NCI-H2196 (cell line): ENCODE measurements at regions not wholly inside any gene's neighbourhood (a gene's known extent, or its start where the extent isn't known, plus 50 kb on each side); places are given as distances from the start of the nearest gene placed in this dataset.

Source experiments
- DNase-seq: peaks from one replicate; lab custom pipeline; 2025; ENCODE audit not compliant: unreplicated experiment; lab: John Stamatoyannopoulos, UW

- DNase-seq: no peak
These were observed 101.6 kb downstream of the MAF start for GRCh38 chr16:79498928-79499327.

- DNase-seq: no peak
These were observed 102.8 kb downstream of the MAF start for GRCh38 chr16:79497606-79498350.

DNA sequence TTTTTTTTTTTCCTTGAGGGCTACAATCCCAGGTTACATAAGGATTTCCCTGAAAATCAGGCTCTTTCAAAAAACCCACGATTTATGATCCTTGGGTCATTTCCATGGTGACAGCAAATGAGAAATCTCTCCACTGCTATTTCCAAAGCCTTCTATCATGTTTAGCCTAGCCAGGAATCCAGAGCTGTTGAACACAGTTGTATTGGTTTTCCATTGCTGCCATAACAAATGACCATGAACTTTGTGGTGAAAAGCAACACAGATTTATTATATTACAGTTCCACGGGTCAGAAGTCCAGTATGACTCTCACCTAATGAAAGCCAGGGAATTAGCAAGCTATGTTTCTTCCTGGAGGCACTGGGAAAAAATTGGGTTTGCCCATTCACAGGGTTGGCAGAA is 106.6 kb downstream of the MAF start:
- DNase-seq: no peak

DNA sequence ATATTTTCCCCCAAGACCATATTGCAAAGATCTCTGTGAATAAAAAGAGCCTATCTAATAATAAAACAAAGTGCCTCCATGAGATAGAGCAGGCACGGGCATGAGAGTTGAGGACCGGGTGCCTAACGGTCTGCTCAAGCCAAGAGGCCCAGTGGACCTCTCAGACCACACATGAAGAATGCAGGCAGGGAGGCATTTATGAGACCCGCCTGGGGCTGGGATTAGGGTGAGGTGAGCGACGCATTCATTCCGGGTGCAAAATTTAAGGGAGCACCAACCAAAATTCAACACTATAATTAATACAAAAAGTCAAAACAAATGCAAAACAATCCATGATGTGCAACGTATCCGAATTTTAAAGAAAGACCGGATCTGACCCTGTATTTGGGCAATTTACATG is 108.5 kb downstream of the MAF start:
- DNase-seq: no peak

GRCh38 chr16:79485020-79485419 is 115.5 kb downstream of the MAF start:
- no peak for DNase-seq

- no peak for DNase-seq
These were observed 116.3 kb downstream of the MAF start for GRCh38 chr16:79484237-79484636.

DNA sequence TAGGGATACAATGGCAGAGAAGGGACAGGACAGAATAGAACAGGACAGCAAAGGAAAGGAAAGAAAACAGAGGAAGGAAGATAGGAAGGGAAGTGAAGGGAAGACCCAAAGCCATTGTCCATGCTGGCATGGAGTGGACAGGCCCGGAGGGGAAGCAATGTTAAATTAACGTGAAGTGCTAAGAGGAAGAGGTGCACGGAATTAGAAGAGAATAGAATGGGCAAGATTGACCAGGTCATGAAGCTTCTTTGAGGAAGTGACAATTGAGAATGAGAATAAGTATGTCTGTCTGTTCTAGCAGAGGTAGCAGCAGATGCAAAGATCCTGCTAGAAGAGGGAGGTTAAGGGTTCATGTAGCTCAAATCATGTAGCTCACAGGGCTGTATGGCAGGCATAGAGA is 117.2 kb downstream of the MAF start:
- DNase-seq: no peak

DNA sequence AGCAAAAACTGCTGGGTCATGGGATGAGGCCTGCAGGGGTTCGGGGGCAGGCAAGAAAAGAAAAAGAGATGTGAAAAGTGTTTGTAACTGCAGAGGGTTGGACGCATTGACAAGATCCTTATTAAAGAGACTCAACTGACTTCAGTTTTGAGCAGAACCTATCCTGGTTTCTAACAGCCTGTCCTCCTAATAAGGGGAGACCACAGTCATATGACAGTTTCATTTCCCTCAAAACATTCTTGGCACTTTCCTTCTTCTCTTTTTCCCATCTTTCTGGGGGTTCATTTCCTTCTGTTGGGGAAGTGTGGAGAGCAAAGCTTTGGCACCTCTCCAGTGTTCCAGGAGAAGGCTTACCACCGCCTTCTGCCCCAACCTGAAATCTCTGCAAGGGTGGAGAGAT is 118.5 kb downstream of the MAF start:
- DNase-seq: no peak

DNA sequence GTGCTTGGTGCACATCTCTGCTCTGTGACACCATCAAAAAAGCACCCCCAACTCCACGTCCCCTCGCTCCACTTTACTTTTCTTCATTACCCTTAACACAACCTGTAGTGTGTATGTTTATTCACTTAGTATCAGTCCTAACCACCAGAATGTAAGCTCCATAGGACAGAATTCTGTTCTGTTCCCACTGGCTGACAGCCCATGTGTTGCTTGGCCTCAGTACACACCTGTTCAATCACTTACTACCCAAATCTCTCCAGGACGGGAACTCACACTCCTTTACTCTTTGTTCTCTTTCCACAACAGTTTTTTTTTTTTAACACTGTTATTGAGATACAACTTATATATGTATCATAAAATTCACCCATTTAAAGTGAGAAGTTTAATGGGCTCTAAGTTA is 119.6 kb downstream of the MAF start:
- DNase-seq: no peak

- DNase-seq: no peak
These were observed 120.5 kb downstream of the MAF start for GRCh38 chr16:79480056-79480455.

DNA sequence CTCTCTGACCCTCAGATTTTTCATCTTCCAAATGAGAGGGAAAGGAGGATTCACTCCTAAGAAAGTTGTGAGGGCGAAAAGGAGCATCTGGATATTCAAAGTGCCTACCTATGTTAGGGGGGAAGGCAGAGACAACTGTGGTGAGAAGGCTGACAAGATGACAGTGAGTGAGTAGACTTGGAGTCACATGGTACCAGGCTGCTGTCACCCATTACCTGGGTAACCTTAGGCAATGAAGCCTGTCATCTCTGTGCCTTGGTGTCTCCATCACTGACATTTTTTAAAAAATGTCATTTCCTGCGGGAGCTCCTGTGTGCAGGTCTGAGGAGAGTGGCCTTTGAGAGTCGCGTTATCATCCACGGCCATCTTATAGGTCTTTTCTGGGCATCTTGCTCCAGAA is 124.0 kb downstream of the MAF start:
- DNase-seq: no peak

GRCh38 chr16:79475841-79476240 is 124.7 kb downstream of the MAF start:
- DNase-seq: no peak

- DNase-seq: no peak
These were observed 127.1 kb downstream of the MAF start for GRCh38 chr16:79473456-79473855.

DNA sequence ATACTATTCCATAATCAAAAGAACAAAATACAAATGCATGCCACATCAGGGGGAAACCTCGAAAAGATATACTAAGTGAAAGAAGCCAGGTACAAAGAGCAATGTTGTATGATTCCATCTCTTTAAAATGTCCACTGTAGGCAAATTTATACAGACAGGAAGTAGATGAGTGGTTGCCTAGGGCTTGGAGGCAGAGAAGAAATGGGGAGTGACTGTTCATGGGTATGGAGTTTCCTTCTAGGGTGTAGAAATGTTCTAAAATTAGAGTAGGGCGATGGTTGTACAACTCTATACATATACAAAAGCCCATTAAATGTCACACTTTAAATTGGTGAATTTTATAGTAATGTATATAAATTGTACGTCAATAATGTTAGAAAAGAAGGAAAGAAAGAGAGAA is 128.1 kb downstream of the MAF start:
- DNase-seq: no peak

GRCh38 chr16:79469999-79470398 is 130.5 kb downstream of the MAF start:
- no peak for DNase-seq

- no peak for DNase-seq
These were observed 131.9 kb downstream of the MAF start for GRCh38 chr16:79468631-79469030.

DNA sequence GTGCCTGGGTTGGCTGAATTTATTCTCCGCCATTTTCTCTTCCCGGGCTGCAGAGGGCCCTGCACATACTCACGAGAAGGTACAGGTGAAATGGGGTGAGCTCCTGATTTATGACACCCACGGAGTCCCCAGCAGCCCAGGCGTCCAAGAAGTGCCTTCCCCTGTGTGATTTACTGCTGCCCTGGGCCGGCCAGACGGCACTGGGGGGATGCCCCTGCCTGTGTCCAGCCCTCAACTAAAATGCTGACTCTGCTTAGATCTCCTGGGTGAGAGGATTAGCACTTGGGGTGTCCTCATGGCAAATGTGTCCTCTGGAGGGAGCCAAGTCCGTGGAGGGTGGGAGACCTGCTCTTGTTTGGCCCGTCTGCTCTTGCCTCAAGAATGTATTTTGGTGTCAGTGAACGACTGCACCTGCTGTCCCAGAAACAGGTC is 132.4 kb downstream of the MAF start:
- DNase-seq: no peak

GRCh38 chr16:79466111-79466510 is 134.4 kb downstream of the MAF start:
- no peak for DNase-seq

DNA sequence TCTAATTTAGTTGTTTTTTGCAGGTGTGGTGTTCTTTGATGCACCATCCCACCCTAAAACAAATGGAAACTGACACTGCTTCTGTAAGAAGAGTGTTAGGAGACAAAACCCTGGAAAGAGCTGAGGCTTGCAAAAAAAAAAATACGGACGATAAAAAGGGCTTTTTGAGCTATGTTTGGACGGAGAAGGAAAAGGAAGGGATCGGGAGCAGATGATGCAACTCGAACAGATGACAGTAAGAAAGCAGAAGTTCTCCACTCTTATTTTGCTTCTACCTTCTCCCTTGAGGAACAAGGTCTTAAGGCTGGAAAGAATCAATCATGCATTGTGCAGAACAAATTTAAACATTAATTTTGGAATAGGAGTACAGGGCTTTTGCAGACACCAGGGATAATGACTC is 136.7 kb downstream of the MAF start:
- no peak for DNase-seq

DNA sequence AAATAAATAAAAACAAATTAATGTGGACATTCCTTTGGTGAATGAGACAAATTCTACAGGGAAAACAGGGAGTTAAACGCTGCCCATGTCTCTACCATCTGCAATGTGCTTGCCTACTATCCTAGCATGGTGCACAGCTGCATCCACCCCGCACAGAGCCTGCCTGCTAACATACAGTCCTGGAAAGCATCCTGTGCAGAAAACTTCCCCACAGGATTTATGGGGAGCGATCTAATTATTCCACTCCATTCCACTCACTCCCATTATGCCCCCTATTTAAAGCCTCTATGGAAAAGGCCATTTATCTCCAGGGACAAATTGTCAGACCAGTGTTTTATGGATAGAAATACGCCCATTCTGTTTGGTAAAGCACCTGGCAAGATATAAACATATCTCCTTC is 144.5 kb downstream of the MAF start:
- DNase-seq: no peak

- no peak for DNase-seq
These were observed 147.9 kb downstream of the MAF start for GRCh38 chr16:79452671-79453070.

- DNase-seq: no peak
These were observed 149.2 kb downstream of the MAF start for GRCh38 chr16:79451196-79451816.

DNA sequence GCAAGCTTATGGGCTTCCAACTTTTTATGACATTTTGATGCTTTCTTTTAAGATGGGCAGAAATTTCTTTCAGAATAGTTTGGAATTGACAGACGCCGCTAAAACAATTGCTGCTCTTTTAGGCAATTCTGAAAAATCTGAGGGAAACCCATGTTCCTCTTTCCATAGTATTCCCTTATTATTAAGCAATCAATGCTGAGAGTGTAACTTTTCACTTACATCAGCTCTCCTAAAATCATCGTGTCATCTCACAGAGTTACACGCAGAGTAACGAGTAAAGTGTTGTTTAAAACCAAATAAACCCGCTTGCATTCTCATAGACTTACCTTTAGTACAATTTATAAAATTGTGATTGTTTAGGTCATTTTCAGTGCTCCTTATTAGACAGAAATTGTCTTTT is 150.6 kb downstream of the MAF start:
- no peak for DNase-seq
